Ureter (tissue), 1 donor: ENCODE measurements at regions not wholly inside any gene's neighbourhood (a gene's known extent, or its start where the extent isn't known, plus 50 kb on each side); places are given as distances from the start of the nearest gene placed in this dataset.
"Not testable (repeated sequence)": the region's sequence is repeated elsewhere in the genome, so short reads cannot be mapped to it uniquely, and the experiment has no call there.

Experiments
- DNase-seq: peaks from one replicate; pipeline ENCODE4 v3.0.0-alpha.2; 2020; ENCODE audit warnings: low spot score
- donor health status: DM: yes; HTN: yes; CAD: no.

DNA sequence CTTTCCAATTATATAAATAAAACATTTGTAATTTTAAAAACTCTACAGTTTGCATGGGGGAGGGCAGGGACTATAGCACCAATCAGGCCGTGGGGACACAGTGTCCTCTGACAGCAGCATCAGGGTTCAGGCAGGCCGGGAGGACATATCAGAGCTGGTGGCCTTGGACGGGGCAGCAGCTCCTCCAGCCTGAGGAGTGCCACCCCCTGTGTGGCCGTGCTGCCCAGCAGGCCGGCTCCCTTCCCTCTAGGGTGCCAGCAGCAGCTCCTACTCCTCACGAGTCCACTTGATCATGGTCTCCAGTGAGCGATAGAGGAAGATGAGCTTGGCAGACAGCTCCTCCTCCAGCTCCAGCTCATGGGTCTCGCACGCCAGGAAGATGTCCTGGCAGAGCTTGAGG is 144.0 kb upstream of the PHACTR3 start:
- DNase-seq: no peak

- no peak for DNase-seq
These were observed 142.8 kb upstream of the PHACTR3 start for GRCh38 chr20:59461526-59461925.

DNA sequence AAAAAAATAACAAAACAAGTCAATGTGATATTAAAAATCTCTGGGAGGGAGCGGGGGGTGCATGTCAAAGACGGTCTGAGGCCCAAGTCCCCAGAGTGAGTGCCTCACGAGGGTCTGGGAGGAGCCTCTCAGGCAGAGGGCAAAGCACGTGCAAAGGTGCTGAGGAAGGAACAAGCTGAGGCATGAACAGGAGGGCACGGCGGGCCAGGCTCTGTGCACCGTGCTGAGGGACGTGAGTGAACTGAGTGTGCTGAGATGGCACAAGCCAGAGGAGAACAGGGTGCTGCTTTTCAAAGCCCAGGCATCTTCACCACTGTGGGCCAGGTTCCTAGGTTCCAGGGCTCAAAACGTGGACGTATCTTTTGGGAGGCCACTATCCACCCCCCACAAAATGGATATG is 142.1 kb upstream of the PHACTR3 start:
- no peak for DNase-seq

- DNase-seq: no peak
These were observed 140.8 kb upstream of the PHACTR3 start for GRCh38 chr20:59463541-59463940.

GRCh38 chr20:59466107-59466815 is 138.1 kb upstream of the PHACTR3 start:
- no peak for DNase-seq

DNA sequence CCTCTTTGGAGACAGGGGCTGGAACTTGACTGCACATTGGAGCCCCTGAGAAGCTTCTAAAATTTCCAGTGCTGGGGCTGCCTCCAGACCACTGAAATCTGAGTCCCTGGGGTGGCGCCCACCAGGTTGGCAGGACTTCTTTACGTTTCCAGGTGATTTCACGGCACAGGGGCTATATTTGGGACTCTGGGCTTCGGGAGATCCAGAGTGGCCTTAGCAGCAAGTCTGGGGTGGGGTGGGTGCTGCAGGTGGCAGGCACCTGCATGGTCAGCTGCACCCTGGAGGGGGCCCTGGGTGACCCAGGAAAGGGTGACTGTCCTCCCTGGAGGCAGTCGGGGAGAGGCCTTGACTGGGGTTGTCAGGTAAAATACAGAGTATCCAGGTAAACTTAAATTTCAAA is 135.5 kb upstream of the PHACTR3 start:
- DNase-seq: no peak

DNA sequence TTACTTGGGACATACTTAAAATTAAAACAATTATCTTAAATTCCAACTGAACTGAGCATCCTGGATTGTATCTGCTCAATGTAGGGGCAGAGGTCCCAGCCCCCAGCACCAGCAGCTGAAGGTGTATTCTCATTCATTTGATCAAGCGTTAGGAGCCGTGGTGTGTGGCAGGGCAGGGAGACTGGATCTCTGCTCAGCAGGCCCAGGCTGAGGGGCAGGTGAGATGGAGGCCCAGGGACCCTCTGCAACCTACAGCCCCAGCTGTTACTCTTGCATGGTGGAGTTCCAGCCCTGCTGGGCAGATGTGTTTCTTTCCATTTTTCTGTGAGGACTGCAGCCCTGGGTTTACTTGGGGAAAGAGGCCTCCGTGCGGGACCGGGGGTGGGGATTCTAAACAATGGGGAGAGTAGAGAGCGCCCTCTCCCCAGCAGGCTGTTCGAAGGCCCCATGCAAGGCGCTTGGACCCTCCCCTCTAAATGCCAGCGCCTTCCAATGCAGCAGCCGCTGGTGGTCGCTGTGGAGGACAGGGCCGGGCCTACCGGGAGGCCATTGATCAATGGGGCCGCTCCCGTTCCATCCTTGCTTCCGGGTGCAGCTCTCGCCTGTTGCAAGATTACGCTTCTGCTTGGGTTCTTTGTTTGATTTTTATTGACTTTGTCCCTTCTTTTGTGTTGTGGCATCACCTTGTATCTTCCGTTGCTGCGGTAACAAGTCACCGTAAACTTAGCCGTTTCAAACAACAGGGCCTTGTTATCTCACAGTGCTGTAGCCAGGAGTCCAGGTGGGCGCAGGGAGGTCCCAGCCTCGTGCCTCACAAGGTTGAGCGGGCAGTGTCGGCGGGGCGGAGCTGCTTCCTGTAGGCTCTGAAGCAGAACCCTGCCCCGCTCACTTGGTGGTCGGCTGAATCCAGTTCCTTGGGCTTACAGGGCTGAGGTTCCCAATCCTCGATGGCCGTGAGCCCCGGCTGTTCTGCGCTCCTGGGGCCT is 134.8 kb upstream of the PHACTR3 start:
- no peak for DNase-seq

DNA sequence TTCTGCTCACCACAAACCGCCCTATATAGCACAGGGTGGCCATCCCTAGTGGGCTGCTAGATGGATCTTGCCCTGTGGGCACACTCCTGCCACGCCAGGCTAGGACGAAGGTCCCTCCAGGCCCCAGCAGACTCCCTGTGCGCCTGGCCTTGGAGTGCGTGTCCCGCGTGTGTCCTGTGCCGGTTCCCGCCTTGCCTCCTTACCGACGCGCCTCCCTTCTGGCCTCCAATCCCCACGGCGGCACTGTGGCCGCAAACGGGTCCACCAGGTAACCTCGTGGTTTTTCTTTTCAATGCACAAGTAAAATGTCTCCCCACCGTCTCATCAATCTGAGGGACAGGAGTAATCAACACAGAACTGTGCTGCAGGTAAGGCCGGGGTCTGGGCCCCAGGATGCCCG is 133.8 kb upstream of the PHACTR3 start:
- no peak for DNase-seq

GRCh38 chr20:59471653-59472421 is 132.5 kb upstream of the PHACTR3 start:
- DNase-seq: no peak

- no peak for DNase-seq
These were observed 130.6 kb upstream of the PHACTR3 start for GRCh38 chr20:59473742-59474141.

- no peak for DNase-seq
These were observed 123.3 kb upstream of the PHACTR3 start for GRCh38 chr20:59481067-59481466.

GRCh38 chr20:59481477-59482018 is 122.8 kb upstream of the PHACTR3 start:
- DNase-seq: no peak

DNA sequence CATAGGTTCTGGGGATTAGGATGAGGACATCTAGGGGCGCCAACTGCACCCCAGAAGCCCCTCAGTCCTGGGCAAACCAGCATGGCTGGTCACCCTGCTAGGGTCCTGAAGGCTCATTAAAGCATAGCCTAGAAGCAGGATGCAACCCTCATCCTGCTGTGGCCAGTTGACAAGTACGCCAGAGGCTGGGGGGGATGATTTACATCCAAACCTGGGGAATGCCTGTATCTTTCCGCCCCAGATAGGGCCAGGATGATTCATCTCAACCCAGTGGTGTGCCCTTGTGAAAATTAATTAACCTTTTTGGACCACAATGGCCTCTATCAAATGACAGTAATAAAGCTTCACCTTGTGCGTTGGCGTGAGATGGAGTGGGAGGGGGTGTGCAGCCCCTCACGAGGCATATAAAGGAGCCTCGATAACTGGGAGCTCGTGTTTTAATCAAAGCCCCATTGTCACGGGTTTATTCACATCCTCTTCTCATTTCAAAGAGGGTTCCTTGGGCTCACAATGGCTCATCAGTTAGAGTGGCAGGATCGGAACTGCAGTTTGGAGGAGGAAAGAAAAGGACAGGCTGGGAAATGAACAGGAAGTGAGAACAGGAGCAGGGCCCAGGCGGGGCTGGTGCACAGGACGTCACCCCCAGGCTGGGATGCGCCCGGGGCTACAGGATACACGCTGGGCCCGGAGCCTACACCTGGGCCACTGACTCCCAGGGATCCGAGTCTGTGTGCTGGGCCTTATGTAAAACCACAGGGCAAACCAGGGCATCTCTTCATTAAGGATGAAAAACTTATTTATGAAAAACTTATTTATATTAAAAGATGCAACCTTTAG is 121.8 kb upstream of the PHACTR3 start:
- no peak for DNase-seq

- DNase-seq: no peak
These were observed 120.9 kb upstream of the PHACTR3 start for GRCh38 chr20:59483481-59483880.

GRCh38 chr20:59484228-59484627 is 120.1 kb upstream of the PHACTR3 start:
- DNase-seq: no peak

- no peak for DNase-seq
These were observed 118.5 kb upstream of the PHACTR3 start for GRCh38 chr20:59485576-59486454.

- DNase-seq: not testable (repeated sequence)
These were observed 115.9 kb upstream of the PHACTR3 start for GRCh38 chr20:59488459-59488858.

GRCh38 chr20:59490196-59491004 is 113.9 kb upstream of the PHACTR3 start:
- not testable (repeated sequence) for DNase-seq

- DNase-seq: no peak
These were observed 112.5 kb upstream of the PHACTR3 start for GRCh38 chr20:59491884-59492283.
